HG03439 (cell line): ENCODE measurements at regions not wholly inside any gene's neighbourhood (a gene's known extent, or its start where the extent isn't known, plus 50 kb on each side); places are given as distances from the start of the nearest gene placed in this dataset.
"Not testable (repeated sequence)": the region's sequence is repeated elsewhere in the genome, so short reads cannot be mapped to it uniquely, and the experiment has no call there.

ENCODE experiments used
- ATAC-seq: cut with Tn5 transposase; IDR thresholded peaks from one replicate; pipeline ENCODE4 v1.9.1; 2021; ENCODE audit warnings: mild to moderate bottlenecking, moderate library complexity; ENCODE audit not compliant: unreplicated experiment

DNA sequence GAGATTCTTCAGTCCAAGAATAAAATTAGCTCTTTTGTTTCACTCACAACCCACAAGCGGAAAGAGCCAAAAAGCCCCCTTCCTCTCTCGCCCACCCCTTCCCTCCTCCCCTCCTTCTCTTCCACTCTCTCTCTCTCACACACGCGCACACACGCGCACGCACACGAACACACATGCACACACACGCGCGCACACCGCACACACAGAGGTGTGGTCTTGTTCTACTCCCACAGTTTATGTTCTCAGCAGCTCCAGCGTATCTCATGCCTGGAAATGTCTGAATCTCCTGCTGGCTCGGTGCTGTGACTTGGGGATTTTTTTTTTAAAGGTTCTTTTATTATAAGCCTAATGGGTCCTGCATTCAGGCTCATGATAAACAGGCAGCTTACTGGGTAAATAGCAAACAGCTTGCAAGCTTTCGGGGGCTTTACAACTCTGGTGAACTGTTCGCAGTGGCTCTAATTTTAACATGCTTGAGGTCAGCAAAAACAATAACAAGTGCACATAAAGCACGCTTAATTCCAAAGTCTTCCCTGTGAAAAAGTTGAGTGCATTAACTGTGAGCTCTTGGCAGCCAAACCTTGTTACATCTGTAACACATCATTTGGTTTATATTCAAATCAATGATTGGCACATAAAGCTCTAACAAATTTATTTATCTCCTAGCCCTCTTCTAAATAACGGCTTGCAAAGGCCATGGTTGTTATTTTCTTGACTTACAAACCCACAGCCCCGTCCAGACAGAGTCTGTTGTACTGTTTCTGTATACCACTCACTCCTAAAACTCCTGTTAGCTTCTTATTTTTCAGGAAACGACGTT lies 424.1 kb upstream of the MGMT start:
- no peak for ATAC-seq

DNA sequence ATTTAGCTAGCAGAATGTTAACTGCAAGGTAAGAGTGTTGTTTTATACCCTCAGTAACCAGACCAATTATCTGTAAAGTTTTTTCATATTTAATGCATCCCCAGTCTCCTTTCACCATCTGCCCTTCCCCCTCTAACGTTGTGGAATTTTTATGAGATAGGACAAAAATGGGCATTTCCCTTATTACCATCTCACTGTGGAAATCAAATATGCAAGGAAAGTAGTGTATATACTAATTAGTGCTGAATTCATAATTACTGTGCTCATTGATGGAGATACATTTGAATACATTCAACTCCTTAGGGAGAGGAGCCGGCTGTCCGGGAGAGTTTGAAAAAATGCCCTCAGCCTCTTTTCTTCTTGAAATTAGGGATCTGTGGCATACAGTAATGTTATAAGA lies 423.4 kb upstream of the MGMT start:
- no peak for ATAC-seq

DNA sequence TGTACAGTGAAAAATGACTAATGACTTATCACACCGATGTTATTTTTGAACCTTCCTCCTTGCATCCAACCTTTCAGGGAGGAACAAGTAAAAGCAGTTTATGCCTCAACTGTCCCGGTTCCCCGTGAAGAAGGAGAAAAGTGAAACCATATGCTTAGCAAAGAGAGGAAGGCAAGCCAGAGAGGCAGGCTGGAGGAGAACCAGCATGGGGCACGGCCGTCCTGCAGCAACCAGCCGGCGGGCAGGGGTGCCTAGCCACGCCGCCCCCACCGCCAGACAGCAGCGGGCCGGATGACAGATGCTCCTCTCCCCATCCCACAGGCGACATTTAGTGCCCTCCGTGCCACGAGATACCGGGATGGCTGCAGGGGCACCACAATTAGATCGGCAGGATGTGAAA lies 421.4 kb upstream of the MGMT start:
- no peak for ATAC-seq

DNA sequence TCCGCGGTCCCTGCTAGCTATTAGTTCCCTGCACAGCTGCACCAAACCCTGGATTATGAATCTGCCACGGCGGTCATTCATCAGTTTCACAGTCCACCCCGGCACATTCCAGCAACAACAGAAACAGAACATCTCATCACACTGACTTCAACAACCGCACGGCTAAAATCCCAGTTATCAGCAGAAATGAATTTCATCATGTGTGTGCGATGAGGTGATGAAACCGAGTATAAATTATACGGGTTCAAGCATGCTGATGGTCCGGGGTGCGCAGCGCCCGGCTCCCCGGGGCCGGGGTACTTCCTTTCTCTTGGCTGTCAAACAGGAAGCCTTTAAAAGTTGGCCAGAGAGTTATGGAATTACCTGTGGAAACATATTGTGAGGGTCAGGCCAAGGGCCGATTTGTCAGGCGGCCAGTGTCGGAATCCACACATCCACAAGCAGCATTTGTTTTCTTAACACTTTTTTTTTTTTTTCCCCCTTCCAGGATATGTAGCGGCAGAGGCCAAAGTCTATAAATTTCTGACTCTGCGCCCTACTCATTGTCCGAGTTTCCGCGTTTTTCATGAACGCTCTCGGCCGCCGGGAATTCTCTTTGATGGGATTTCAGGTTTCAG lies 420.9 kb upstream of the MGMT start:
- ATAC-seq = no peak

DNA sequence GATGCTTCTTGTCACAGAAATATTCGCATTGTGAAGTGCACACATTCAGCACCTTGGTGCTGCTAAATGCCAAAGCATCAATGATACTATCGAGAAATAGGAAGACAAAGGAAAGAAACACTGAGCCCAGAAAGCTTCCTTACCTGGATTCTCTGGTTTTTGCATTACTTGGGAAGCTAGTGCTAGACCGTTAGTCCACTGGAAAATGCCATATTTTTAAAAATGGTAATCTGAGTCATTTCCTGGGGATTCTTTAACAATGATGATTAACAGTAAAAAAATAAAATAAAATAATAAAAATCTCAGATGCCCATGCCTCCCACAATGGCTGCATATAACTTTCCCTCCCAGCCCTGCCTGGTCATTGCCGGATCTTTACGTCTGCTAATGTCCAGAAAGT lies 420.1 kb upstream of the MGMT start:
- ATAC-seq = no peak

DNA sequence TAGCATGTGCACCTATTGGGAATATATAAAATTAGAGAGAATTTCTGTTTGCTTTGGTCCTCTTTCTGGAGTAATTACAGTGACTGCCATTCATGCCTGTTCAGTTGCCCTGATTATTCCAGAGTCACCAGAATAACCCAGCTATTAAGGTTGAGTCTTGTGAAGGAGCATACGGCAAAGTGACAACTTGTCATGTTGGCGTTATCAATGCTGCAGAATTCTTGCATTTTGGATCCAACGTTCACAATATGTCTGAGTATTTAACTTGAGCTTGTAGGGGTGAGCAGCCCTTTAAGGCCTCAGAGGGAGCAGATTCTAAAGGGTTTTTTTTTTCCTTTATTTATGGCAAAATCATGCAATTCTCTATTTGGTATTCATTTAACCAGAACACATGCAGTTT lies 419.4 kb upstream of the MGMT start:
- no peak for ATAC-seq

DNA sequence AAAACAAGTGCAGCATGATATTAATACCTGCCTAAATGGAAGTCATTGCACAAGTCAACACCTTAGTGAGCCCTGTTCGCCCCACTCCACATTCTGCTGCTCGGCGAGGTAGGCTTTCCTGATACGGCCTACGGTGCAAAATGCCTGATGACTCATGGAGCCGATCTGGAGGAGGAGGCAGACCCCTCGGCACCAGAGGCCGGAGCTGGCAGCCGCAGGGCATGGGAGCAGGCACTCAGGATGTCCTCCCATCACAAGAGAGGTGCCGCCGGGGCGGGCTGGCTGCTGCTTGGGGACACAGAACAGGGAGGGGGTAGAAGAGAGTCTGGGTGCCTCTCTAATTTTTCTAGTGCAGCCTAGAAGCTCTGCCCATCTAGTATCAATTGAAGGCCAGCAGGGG lies 418.5 kb upstream of the MGMT start:
- ATAC-seq = no peak

DNA sequence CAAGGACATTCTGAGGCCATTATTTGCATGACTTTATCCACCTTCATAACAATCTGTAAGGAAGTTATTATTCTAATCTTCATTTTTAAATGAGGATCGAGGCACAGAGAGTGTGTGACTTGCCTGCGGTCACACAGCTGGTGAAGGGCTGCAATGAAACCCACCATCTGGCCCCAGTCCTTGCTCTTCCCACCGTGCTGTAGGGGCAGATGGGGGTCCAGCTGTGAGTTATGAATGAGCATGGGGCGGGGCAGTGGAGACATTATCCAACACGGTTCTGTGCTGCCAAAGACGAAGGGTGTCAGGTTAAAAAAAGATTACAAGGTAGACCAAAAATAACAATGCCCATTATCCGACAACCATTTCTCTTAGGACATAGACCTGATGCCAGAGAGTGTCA lies 417.5 kb upstream of the MGMT start:
- ATAC-seq = no peak

DNA sequence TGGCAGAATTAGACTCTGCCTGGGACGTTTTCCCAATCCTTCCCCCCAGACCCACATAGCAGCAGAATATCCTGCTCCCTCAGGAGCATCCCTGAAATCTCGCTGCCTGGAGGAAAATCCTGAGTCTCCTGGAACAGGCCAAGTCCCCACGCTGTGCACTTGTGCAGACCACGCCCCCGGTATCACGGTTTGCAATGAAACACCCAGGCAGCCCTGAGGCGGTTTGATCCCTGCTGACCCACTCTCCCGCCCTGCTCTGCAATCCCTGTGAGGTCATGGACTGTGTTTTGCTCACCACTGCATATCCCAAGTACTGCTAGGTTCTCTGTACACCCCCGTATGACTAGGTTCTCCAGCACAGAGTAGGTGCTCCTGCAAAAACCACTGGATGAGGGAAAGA lies 411.8 kb upstream of the MGMT start:
- no peak for ATAC-seq

DNA sequence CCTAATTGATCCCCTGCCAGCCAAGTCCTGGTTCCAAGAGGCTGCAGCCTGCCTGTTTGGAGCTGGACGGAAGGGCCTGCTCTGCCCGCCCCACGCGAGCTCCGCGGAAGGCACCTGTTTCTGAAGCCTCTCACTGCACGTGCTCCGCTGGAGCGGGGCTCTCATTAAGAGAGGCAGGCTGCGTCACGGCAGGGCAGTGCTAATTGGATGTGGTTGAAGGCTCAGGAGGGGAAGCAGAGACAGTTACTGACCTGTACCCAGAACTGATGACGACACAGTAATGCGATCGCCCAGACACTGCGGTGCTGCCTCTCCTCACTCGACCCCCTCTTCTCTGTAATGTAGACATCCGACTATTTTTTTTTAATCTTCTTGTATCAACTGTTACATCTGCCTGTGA lies 411.1 kb upstream of the MGMT start:
- ATAC-seq = no peak

GRCh38 chr10:129056734-129057689 lies 410.0 kb upstream of the MGMT start:
- no peak for ATAC-seq

- ATAC-seq = no peak
These were observed 409.0 kb upstream of the MGMT start for GRCh38 chr10:129057856-129058663.

- no peak for ATAC-seq
These were observed 408.3 kb upstream of the MGMT start for GRCh38 chr10:129058664-129059155.

DNA sequence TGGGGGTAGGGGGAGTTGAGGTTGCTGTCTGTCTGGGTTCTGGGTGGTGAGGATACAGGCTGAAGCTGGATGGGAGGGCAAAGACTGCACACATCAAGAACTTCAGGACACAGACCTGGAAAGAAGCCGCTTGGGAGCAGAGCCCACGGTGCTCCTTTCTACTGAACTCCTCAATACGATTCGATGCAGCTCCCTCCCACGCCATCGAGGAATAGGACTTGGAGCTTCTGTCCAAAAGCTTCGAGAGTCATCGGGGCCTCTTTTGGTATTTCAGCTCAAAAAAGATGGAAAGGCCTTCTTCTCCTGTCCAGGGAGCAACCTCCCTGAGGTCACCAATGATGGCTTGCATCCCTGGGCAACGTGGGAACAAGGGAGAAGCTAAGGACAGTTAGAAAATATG lies 407.1 kb upstream of the MGMT start:
- ATAC-seq = no peak

GRCh38 chr10:129063212-129063611 lies 403.8 kb upstream of the MGMT start:
- no peak for ATAC-seq

GRCh38 chr10:129063877-129064276 lies 403.2 kb upstream of the MGMT start:
- no peak for ATAC-seq

DNA sequence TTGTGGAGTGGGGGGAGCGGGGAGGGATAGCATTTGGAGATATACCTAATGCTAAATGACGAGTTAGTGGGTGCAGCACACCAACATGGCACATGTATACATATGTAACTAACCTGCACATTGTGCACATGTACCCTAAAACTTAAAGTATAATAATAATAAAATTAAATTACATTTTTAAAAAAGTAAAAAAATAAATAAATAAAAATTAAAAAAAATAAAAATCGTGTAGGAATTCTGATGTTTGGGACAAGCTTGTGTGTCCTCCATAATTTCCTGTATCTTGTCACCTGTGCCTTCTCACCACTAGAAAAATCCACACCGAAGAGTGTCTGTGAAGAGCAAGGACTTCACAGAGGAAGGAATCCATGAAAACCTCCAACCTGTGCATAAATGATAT lies 400.5 kb upstream of the MGMT start:
- not testable (repeated sequence) for ATAC-seq

DNA sequence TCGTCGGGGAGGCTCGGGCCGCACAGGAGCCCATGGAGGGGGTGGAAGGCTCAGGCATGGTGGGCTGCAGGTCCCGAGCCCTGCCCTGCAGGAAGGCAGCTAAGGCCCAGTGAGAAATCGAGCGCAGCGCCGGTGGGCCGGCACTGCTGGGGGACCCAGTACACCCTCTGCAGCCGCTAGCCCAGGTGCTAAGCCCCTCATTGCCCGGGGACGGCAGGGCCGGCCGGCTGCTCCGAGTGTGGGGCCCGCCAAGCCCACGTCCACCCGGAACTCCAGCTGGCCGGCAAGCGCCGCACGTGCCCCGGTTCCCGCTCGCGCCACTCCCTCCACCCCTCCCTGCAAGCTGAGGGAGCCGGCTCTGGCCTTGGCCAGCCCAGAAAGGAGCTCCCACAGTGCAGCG lies 395.6 kb upstream of the MGMT start:
- not testable (repeated sequence) for ATAC-seq

- no peak for ATAC-seq
These were observed 392.1 kb upstream of the MGMT start for GRCh38 chr10:129074939-129075338.

DNA sequence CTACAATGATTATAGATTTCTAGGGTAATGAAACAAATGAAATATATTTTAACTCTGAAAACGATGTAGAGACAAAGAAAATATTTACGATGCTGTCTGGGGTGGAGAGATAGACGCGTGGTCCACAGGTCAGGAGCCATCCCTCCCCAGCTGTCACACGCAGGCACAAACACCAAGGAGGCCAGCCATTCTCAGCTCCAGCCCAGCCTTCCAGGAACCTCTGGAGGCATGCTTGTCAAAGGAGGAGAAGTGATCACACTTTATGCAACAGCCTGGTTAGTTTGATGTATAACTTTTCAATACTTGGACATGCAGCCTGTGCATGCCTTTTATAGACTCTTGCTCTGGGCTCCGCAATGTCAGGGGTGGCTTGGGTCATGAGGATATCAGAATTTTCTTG lies 391.5 kb upstream of the MGMT start:
- ATAC-seq = no peak

GRCh38 chr10:129075927-129076326 lies 391.1 kb upstream of the MGMT start:
- ATAC-seq = no peak
